AG08395 (cell line): ENCODE measurements at regions not wholly inside any gene's neighbourhood (a gene's known extent, or its start where the extent isn't known, plus 50 kb on each side); places are given as distances from the start of the nearest gene placed in this dataset.
"Not testable (repeated sequence)": the region's sequence is repeated elsewhere in the genome, so short reads cannot be mapped to it uniquely, and the experiment has no call there.

ENCODE experiments used
- DNase-seq: peaks from one replicate; pipeline ENCODE4 v3.0.0; 2012; ENCODE audit warnings: mixed read lengths, low spot score

DNA sequence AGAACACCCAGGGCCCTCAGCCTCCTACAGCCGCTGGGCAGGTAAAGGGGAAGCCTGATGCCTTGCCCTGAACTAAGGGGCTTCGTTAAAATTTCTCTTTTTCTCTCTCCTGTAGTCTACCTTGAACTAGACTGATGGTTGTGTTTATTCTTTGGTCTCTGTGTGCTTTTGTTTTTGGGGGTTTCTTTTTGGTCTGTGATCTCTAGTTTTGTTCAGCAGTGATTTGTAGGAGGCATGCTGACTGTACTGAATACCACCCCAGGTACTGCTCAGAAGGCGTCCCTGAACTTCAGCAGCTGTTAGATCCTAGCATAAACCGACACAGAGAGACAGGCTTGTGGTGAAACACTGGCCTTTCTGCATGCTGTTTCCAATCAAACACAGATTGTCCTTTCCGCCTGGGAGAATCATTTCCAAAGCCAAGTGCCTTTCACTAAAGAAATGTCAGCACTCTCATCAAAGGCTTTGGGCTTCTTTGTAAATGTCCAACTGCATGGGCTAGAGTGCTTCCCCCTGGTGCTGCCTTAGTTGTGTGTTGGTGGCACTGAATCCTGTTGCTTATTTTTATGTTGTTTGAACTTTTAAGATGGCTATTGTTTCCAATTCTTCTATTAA lies 364.7 kb upstream of the SASH1 start:
- DNase-seq = no peak

DNA sequence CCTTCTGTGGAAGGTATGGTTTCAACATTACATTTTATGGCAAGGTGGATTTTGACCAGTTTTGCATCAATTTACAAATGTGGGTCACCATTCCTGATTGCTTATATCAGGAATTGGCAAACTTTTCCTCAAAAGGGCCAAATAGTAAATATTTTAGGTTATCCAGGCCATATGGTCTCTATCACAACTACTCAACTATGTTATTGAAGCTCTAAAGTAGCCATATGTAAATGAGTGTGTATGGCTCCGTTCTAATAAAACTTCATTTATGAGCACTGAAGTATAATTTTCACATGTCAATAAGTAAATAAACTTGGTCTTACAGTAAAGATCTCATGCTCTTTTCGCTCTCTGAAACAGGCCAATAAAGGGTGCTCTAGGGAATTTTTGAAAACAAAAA lies 362.7 kb upstream of the SASH1 start:
- no peak for DNase-seq

DNA sequence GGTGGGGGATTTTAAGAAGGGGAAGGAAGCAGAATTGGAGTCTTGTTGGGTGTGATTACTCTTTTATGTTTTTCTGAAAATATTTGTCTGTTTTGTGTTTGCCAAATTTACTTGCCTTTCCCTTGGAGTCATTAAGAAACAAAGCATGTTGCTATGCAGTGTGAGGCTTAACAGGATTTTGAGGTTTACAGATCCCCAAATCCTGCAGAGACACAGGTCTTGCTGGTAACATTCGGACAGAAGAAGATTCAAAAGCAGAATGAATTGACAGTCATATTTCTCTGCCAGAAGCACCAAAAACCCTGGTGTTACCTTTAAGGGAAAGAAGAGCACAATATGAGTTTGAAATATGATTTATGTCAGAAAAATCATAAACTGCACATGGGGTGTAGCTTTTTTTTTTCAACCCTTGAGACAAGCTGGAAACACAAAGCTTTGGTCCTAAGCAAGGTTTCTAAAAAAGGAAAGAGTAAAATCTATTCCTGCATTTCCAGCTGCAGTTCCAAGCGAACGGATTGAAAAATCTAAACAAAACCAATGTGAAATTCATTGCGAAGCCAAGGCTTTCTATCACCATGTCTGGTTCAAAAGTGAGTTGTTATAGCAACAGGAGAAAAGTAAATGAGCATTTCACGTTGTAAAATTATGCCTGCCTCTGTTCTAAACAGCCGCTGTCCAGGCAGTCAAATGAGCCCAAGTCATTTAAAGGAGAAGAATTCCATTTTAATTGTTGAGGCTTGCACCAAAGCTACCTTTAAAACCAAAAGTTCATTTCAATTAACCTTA lies 358.9 kb upstream of the SASH1 start:
- DNase-seq = no peak

DNA sequence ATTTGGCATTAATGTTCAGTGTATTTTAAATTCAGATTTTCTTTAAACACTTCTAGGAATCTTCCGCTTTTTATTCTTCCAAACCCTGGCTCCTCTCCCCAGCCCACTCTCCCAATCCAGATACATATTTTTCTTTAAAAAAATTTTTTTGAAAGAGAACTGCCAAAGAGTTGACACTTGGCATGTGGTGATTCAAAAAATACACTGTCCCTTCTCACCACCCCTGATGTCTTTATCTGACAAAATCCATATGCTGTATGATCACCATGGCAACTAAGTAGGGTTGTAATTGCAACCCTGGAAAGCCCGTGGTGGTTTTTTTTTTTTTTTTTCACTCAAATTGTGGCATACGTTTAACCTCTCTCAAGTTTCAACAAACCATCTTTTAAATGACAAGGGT lies 355.8 kb upstream of the SASH1 start:
- DNase-seq = no peak

- no peak for DNase-seq
These were observed 352.5 kb upstream of the SASH1 start for GRCh38 chr6:147990159-147990558.

DNA sequence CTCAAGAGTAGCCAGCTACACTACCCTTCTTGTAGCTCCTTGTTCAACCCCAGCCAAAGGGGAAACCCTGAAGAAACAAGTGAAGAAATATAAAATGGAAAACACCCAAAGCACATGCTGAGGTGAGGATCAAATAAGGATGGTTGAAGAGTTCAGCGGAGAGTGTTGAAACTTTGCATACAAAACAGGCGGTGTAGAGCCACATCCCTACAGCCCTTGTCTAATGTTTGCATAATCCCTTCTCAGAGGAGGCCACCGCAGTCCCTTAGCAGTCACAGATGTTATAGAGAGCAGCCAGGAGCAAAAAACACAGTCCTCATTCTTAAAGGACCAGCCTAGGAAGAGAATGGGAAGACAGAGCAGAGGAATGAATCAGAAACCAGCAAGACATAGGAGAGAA lies 350.7 kb upstream of the SASH1 start:
- DNase-seq = no peak

- no peak for DNase-seq
These were observed 343.6 kb upstream of the SASH1 start for GRCh38 chr6:147999001-147999540.

- no peak for DNase-seq
These were observed 340.6 kb upstream of the SASH1 start for GRCh38 chr6:148001844-148002642.

DNA sequence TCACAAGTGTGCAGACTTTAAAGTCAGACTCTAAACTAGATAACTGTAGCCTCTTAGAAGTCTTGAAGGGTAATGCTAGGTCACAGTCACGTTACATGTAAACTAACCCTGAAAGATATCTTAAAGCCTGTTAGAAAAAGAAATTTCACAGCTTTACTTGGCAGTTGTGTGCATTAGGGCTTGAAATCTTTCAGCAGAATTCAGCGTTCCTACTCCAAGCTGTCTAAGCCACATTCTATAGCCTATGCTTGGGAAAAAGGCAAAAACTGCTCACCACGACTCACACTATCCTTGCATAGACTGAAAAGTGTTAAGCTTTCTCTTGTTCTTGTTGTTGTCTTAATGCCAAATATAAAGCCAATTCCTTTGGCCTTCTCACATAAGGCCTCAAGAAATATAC lies 338.0 kb upstream of the SASH1 start:
- DNase-seq = no peak

GRCh38 chr6:148005806-148006205 lies 336.8 kb upstream of the SASH1 start:
- no peak for DNase-seq

DNA sequence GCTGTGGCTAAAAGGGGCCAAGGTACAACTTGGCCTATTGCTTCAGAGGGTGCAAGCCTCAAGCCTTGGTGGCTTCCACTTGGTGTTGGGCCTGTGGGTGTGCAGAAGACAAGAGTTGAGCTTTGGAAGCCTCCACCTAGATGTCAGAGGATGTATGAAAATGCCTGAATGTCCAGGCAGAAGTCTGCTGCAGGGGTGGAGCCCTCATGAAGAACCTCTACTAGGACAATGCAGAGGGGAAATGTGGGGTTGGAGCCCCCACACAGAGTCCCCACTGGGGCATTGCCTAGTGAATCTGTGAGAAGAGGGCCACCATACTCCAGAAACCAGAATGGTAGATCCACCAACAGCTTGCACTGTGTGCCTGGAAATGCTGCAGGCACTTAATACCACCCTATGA lies 332.1 kb upstream of the SASH1 start:
- DNase-seq = not testable (repeated sequence)

GRCh38 chr6:148016013-148016412 lies 326.6 kb upstream of the SASH1 start:
- no peak for DNase-seq

- DNase-seq = no peak
These were observed 321.5 kb upstream of the SASH1 start for GRCh38 chr6:148021165-148021564.

- DNase-seq = no peak
These were observed 320.9 kb upstream of the SASH1 start for GRCh38 chr6:148021699-148022098.

DNA sequence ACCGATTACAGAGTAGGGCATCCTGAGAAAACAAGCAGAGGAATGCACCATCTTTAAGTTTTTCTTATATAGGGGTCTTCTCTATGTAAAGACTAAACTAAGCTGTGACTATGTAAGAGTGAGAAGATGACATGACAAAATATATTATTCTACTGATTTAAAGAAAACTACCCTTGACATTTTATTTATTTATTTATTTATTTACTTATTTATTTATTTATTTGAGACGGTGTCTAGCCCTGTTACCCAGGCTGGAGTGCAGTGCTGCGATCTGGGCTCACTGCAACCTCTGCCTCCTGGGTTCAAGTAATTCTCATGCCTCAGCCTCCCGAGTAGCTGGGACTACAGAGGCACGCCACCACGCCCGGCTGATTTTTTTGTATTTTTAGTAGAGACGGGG lies 320.4 kb upstream of the SASH1 start:
- DNase-seq = not testable (repeated sequence)

GRCh38 chr6:148027201-148027600 lies 315.4 kb upstream of the SASH1 start:
- DNase-seq = no peak

DNA sequence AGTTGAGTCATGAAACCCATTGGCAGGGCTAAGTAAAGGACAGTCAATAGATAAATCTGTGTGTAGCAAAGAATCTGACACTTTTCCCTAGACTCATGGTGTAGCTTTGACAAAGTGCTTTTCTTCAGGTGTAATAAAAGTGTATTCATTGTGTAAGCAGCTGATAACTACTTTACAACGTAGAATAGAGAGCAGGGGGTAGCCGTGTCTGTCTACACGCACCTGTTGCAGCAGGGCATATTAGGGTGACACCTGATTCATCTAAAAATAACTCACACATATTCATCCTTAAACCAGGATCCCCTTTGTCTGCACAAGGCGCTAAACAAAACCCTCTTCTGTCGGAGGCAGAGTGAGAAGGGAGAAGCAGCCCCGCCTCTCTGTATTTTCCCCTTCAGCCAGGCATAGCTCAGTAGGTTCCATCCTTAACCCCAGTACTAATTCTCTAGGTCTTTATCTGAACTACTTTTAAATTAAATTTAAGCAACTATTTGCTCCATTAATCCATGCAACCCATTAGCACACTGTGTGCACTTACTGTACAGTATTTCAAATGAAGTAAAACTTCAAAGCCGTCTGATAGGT lies 306.7 kb upstream of the SASH1 start:
- DNase-seq = no peak

DNA sequence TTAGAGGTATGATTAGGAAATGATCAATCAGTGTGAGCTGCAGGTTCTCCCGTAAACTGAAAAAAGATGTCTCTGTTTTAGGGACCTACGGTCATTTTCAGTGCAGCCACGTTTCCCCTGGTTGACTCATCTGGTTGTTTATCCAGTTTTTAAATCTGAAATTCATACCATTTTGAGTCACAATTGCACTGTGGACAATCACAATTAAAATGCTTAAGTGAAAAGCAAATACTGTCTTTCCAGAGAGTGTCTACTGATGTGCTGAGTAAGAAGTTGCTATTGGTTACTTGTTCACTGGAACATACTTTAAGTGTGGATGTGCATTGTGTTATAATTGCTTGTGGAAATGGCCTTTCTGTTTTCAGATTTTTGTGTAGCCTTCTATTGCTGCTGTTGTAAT lies 305.1 kb upstream of the SASH1 start:
- DNase-seq = no peak

DNA sequence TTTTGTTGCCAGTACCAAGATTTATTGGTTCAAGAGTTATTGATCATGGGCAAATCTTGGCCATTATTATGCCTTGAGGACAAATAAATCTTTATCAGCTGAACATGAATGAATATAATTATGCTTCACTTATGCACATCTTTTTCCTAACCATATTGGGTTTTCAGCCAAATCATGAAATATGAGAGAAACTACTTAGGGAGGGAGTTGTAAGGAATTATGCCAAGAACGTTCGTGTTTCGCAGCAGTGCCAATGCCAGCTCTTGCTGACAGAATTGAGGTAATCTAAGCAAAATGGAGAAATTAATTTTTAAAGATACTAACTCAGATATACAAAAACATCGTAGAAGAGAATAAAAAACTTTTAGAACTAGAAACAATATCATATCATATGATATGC lies 301.1 kb upstream of the SASH1 start:
- no peak for DNase-seq

DNA sequence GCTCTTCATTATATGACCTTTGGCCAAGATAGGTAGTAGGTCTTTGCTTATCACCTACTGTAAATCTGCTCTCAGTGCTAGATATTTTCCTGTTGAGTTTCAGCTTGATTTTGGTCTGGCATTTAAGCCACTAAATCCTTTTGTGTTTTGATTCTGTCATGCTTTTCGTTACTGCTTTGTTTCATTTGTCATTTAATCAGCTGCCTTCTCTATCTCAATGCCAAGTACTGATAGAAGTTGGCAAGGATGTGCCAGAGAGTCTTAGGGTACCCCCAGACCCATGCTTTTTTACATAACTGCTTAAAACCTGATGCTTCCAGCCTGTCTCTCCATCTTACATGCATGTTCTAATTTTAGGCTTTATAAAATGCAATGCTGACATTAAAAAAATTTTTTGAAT lies 300.1 kb upstream of the SASH1 start:
- no peak for DNase-seq

- peak; percentile 11 for DNase-seq
These were observed 298.3 kb upstream of the SASH1 start for GRCh38 chr6:148044261-148044751.

- DNase-seq = no peak
These were observed 297.7 kb upstream of the SASH1 start for GRCh38 chr6:148044921-148045320.
